GM18520 (cell line): ENCODE measurements at regions not wholly inside any gene's neighbourhood (a gene's known extent, or its start where the extent isn't known, plus 50 kb on each side); places are given as distances from the start of the nearest gene placed in this dataset.

Source experiments
- ATAC-seq: cut with Tn5 transposase; IDR thresholded peaks from one replicate; pipeline ENCODE4 v1.9.1; 2021; ENCODE audit not compliant: unreplicated experiment

GRCh38 chr9:97747201-97747965 is 50.2 kb upstream of the XPA start:
- ATAC-seq = no peak

- no peak for ATAC-seq
Observed at GRCh38 chr9:97748525-97748924, 51.4 kb upstream of the XPA start.

GRCh38 chr9:97749928-97750327 is 52.8 kb upstream of the XPA start:
- ATAC-seq = no peak

- no peak for ATAC-seq
Observed at GRCh38 chr9:97751531-97751930, 54.4 kb upstream of the XPA start.

- no peak for ATAC-seq
Observed at GRCh38 chr9:97752274-97752673, 55.1 kb upstream of the XPA start.

GRCh38 chr9:97753364-97753763 is 56.2 kb upstream of the XPA start:
- ATAC-seq = no peak

GRCh38 chr9:97753975-97754374 is 56.8 kb upstream of the XPA start:
- no peak for ATAC-seq

- ATAC-seq = no peak
Observed at GRCh38 chr9:97755618-97756267, 58.6 kb upstream of the XPA start.

- no peak for ATAC-seq
Observed at GRCh38 chr9:97756991-97757390, 59.9 kb upstream of the XPA start.

- no peak for ATAC-seq
Observed at GRCh38 chr9:97758334-97758916, 61.3 kb upstream of the XPA start.

- ATAC-seq = no peak
Observed at GRCh38 chr9:97759581-97760288, 62.6 kb upstream of the XPA start.

GRCh38 chr9:97761056-97761598 is 64.0 kb upstream of the XPA start:
- no peak for ATAC-seq

GRCh38 chr9:97761879-97762278 is 64.7 kb upstream of the XPA start:
- no peak for ATAC-seq

- ATAC-seq = no peak
Observed at GRCh38 chr9:97763874-97764273, 66.7 kb upstream of the XPA start.

- no peak for ATAC-seq
Observed at GRCh38 chr9:97766092-97766491, 69.0 kb upstream of the XPA start.

- no peak for ATAC-seq
Observed at GRCh38 chr9:97766610-97767009, 69.5 kb upstream of the XPA start.

GRCh38 chr9:97767891-97768290 is 70.8 kb upstream of the XPA start:
- no peak for ATAC-seq

GRCh38 chr9:97768746-97769145 is 71.6 kb upstream of the XPA start:
- ATAC-seq = no peak

- ATAC-seq = no peak
Observed at GRCh38 chr9:97769208-97769607, 72.1 kb upstream of the XPA start.

GRCh38 chr9:97770808-97771372 is 73.8 kb upstream of the XPA start:
- no peak for ATAC-seq

- no peak for ATAC-seq
Observed at GRCh38 chr9:97771641-97772040, 74.5 kb upstream of the XPA start.
